BLaER1 (cell line): ENCODE measurements at regions not wholly inside any gene's neighbourhood (a gene's known extent, or its start where the extent isn't known, plus 50 kb on each side); places are given as distances from the start of the nearest gene placed in this dataset.
A peak's percentile ranks its signal among the peaks of the same experiment; 100 is the strongest.
"Not testable (repeated sequence)": the region's sequence is repeated elsewhere in the genome, so short reads cannot be mapped to it uniquely, and the experiment has no call there.

ENCODE experiments used
- H3K27ac ChIP-seq: shearing (Covaris generic); formaldehyde crosslinking; 2 replicates; pipeline ENCODE4 v1.8.1; 2022
- H3K27me3 ChIP-seq: shearing (Covaris generic); formaldehyde crosslinking; 2 replicates; pipeline ENCODE4 v1.8.1; 2022
- H3K36me3 ChIP-seq: shearing (Covaris generic); formaldehyde crosslinking; 2 replicates; pipeline ENCODE4 v1.8.1; 2022
- H3K4me1 ChIP-seq: shearing (Covaris generic); formaldehyde crosslinking; 2 replicates; pipeline ENCODE4 v1.8.1; 2022
- H3K4me2 ChIP-seq: shearing (Covaris generic); formaldehyde crosslinking; 2 replicates; pipeline ENCODE4 v1.8.1; 2022
- H3K4me3 ChIP-seq: shearing (Covaris generic); formaldehyde crosslinking; 2 replicates; pipeline ENCODE4 v1.8.1; 2022
- H3K9ac ChIP-seq: shearing (Covaris generic); formaldehyde crosslinking; 2 replicates; pipeline ENCODE4 v1.8.1; 2022
- H3K9me3 ChIP-seq: shearing (Covaris generic); formaldehyde crosslinking; 2 replicates; pipeline ENCODE4 v1.8.1; 2022
- H4K20me1 ChIP-seq: shearing (Covaris generic); formaldehyde crosslinking; 2 replicates; pipeline ENCODE4 v1.8.1; 2022

GRCh38 chr15:30688684-30689083 is 62.8 kb downstream of the ARHGAP11B start:
- H3K27me3 ChIP-seq, H3K36me3 ChIP-seq, H3K27ac ChIP-seq, H3K9me3 ChIP-seq, H3K4me1 ChIP-seq, H4K20me1 ChIP-seq, H3K4me2 ChIP-seq, H3K4me3 ChIP-seq, H3K9ac ChIP-seq: not testable (repeated sequence)

- H3K9me3 ChIP-seq, H3K27me3 ChIP-seq, H3K4me1 ChIP-seq, H4K20me1 ChIP-seq, H3K4me3 ChIP-seq, H3K4me2 ChIP-seq, H3K27ac ChIP-seq, H3K9ac ChIP-seq, H3K36me3 ChIP-seq: not testable (repeated sequence)
Measured at GRCh38 chr15:30690153-30690552, 64.2 kb downstream of the ARHGAP11B start.

- not testable (repeated sequence) for H3K27me3 ChIP-seq, H3K9me3 ChIP-seq, H4K20me1 ChIP-seq, H3K27ac ChIP-seq, H3K9ac ChIP-seq, H3K4me3 ChIP-seq, H3K36me3 ChIP-seq
- Histone ChIP-seq H3K4me2 (peak overlapping the region; percentile 65; the same call in 1 of the 2 replicates), H3K4me1 (peaks cover 13% of the 10 kb centered on the region)
Measured at GRCh38 chr15:30695811-30696210, 69.9 kb downstream of the ARHGAP11B start.

GRCh38 chr15:30696439-30697314 is 70.7 kb downstream of the ARHGAP11B start:
- H3K4me2 ChIP-seq: peak overlapping the region; percentile 65

GRCh38 chr15:30697315-30697685 is 71.4 kb downstream of the ARHGAP11B start:
- H3K27ac ChIP-seq, H3K4me3 ChIP-seq, H3K4me2 ChIP-seq, H3K27me3 ChIP-seq, H3K36me3 ChIP-seq, H3K9me3 ChIP-seq, H4K20me1 ChIP-seq, H3K9ac ChIP-seq: not testable (repeated sequence)
- peaks cover 16% of the 10 kb centered on the region for H3K4me1 ChIP-seq

More at GRCh38 chr15:30696439-30697314, 70.7 kb downstream of the ARHGAP11B start:
- H3K36me3 ChIP-seq, H4K20me1 ChIP-seq, H3K9ac ChIP-seq, H3K4me3 ChIP-seq, H3K9me3 ChIP-seq, H3K27me3 ChIP-seq: not testable (repeated sequence)
- peaks cover 14% of the 10 kb centered on the region for H3K4me1 ChIP-seq
- peak overlapping the region; percentile 55 for H3K27ac ChIP-seq

GRCh38 chr15:30700006-30700597 is 74.2 kb downstream of the ARHGAP11B start:
- peaks cover 16% of the 10 kb centered on the region for H3K4me1 ChIP-seq

GRCh38 chr15:30707976-30708685 is 82.2 kb downstream of the ARHGAP11B start:
- not testable (repeated sequence) for H3K36me3 ChIP-seq, H3K9ac ChIP-seq, H3K9me3 ChIP-seq, H4K20me1 ChIP-seq, H3K4me1 ChIP-seq, H3K4me3 ChIP-seq, H3K4me2 ChIP-seq, H3K27me3 ChIP-seq, H3K27ac ChIP-seq

More at GRCh38 chr15:30700006-30700597, 74.2 kb downstream of the ARHGAP11B start:
- not testable (repeated sequence) for H3K36me3 ChIP-seq, H3K27me3 ChIP-seq, H3K9ac ChIP-seq, H3K9me3 ChIP-seq, H4K20me1 ChIP-seq, H3K4me3 ChIP-seq
- peak overlapping the region; percentile 55; the same call in 1 of the 2 replicates for H3K27ac ChIP-seq
- peak overlapping the region; percentile 63 for H3K4me2 ChIP-seq

GRCh38 chr15:30708809-30709208 is 82.9 kb downstream of the ARHGAP11B start:
- not testable (repeated sequence) for H3K27me3 ChIP-seq, H3K27ac ChIP-seq, H3K36me3 ChIP-seq, H3K9ac ChIP-seq, H3K9me3 ChIP-seq, H3K4me2 ChIP-seq, H4K20me1 ChIP-seq, H3K4me3 ChIP-seq, H3K4me1 ChIP-seq

- H3K4me1 ChIP-seq: peaks cover 30% of the 10 kb centered on the region
- peak overlapping the region; percentile 74 for H3K4me2 ChIP-seq
- H3K27me3 ChIP-seq, H3K9me3 ChIP-seq, H3K9ac ChIP-seq, H4K20me1 ChIP-seq, H3K4me3 ChIP-seq, H3K36me3 ChIP-seq: not testable (repeated sequence)
- peak overlapping the region; percentile 57 for H3K27ac ChIP-seq
Measured at GRCh38 chr15:30718038-30718643, 92.2 kb downstream of the ARHGAP11B start.

GRCh38 chr15:30719363-30719762 is 93.4 kb downstream of the ARHGAP11B start:
- H4K20me1 ChIP-seq, H3K9me3 ChIP-seq, H3K4me3 ChIP-seq, H3K27me3 ChIP-seq: not testable (repeated sequence)
- peaks cover 30% of the 10 kb centered on the region for H3K4me1 ChIP-seq
- peak overlapping the region; percentile 74 for H3K4me2 ChIP-seq
- peak overlapping the region; percentile 57 for H3K27ac ChIP-seq
- peaks cover 18% of the 10 kb centered on the region for H3K36me3 ChIP-seq
- H3K9ac ChIP-seq: peak overlapping the region; percentile 16; the same call in 1 of the 2 replicates

GRCh38 chr15:30720825-30721224 is 94.9 kb downstream of the ARHGAP11B start:
- not testable (repeated sequence) for H3K9me3 ChIP-seq, H3K4me3 ChIP-seq, H4K20me1 ChIP-seq, H3K27me3 ChIP-seq, H3K27ac ChIP-seq, H3K4me2 ChIP-seq, H3K9ac ChIP-seq
- H3K4me1 ChIP-seq: peaks cover 30% of the 10 kb centered on the region
- peaks cover 30% of the 10 kb centered on the region for H3K36me3 ChIP-seq

- not testable (repeated sequence) for H3K4me3 ChIP-seq, H3K9ac ChIP-seq, H3K27ac ChIP-seq, H4K20me1 ChIP-seq, H3K27me3 ChIP-seq, H3K9me3 ChIP-seq, H3K4me2 ChIP-seq
- Histone ChIP-seq H3K36me3 (peaks cover 37% of the 10 kb centered on the region), H3K4me1 (peaks cover 30% of the 10 kb centered on the region)
Measured at GRCh38 chr15:30721529-30721928, 95.6 kb downstream of the ARHGAP11B start.

GRCh38 chr15:30723540-30724175 is 97.7 kb downstream of the ARHGAP11B start:
- not testable (repeated sequence) for H4K20me1 ChIP-seq, H3K9ac ChIP-seq, H3K4me2 ChIP-seq, H3K27me3 ChIP-seq, H3K27ac ChIP-seq, H3K4me3 ChIP-seq
- Histone ChIP-seq H3K4me1 (peaks cover 20% of the 10 kb centered on the region), H3K9me3 (peaks cover 14% of the 10 kb centered on the region), H3K36me3 (peaks cover 52% of the 10 kb centered on the region)
